ENCODE measurements at regions not wholly inside any gene's neighbourhood (a gene's known extent, or its start where the extent isn't known, plus 50 kb on each side); places are given as distances from the start of the nearest gene placed in this dataset.

- Histone ChIP-seq H3K4me3 (ENCODE audit: control insufficient read depth in 1 of 2, extremely low read depth in 1 of 2, low read length in 1 of 2) (no peak overlapping the region), H3K4me1 (ENCODE audit: control insufficient read depth in 1 of 2, extremely low read depth in 1 of 2, insufficient read depth in 2 of 2, low read length in 2 of 2) (no peaks in the 10 kb centered on the region), H3K9me3 (no peaks in the 10 kb centered on the region), H3K27ac (ENCODE audit: low read length) (no peak overlapping the region), H3K36me3 (ENCODE audit: control insufficient read depth in 2 of 2, extremely low read depth in 1 of 2, insufficient read depth in 1 of 2, low read length in 1 of 2) (no peaks in the 10 kb centered on the region), H3K27me3 (replicated peaks in 1 of 2; ENCODE audit: control insufficient read depth in 2 of 2, extremely low read depth in 1 of 2, insufficient read depth in 2 of 2, low read length in 1 of 2) (no peaks in the 10 kb centered on the region)
- Mint-ChIP-seq H3K4me3 (no peak overlapping the region), H3K4me1 (peaks cover 0 to 5% (median 0%) of the 10 kb centered on the region in 3 donors), H3K27ac (no peak overlapping the region), H3K36me3 (no peaks in the 10 kb centered on the region), H3K9me3 (no peaks in the 10 kb centered on the region), H3K27me3 (no peaks in the 10 kb centered on the region)
- ATAC-seq (replicated peaks in 1 of 4) (no peak), DNase-seq (no peak)
- POLR2A ChIA-PET = no interaction called here
- CTCF ChIA-PET = no interaction called here
- WGBS (ENCODE audit: insufficient coverage) = 100% methylated on average over 1 of the region's 6 CpGs
Measured at GRCh38 chr6:11912420-11912819, 99.7 kb upstream of the HIVEP1 start.

GRCh38 chr6:11911538-11911937 lies 100.6 kb upstream of the HIVEP1 start:
- no peaks in the 10 kb centered on the region for H3K9me3 ChIP-seq
- ChIA-PET POLR2A (no interaction called here), CTCF (interaction anchor here (0.5 to 0.7 kb wide), 3 partner anchors 103 to 959 kb away, joined by 3 to 4 read pairs (median 3); no protein-coding TSS in a partner anchor)
- H3K36me3 ChIP-seq (ENCODE audit: control insufficient read depth in 2 of 2, extremely low read depth in 1 of 2, insufficient read depth in 1 of 2, low read length in 1 of 2) = no peaks in the 10 kb centered on the region
- H3K4me3 ChIP-seq (ENCODE audit: control insufficient read depth in 1 of 2, extremely low read depth in 1 of 2, low read length in 1 of 2) = no peak overlapping the region
- H3K4me3 Mint-ChIP-seq = no peak overlapping the region
- H3K4me1 ChIP-seq (ENCODE audit: control insufficient read depth in 1 of 2, extremely low read depth in 1 of 2, insufficient read depth in 2 of 2, low read length in 2 of 2) = no peaks in the 10 kb centered on the region
- H3K27ac ChIP-seq (ENCODE audit: low read length) = no peak overlapping the region
- DNase-seq (no peak), ATAC-seq (replicated peaks in 1 of 4) (no peak)
- no CpG with 5 or more reads among the region's 1 CpG for WGBS (ENCODE audit: insufficient coverage)
- H3K27me3 ChIP-seq (replicated peaks in 1 of 2; ENCODE audit: control insufficient read depth in 2 of 2, extremely low read depth in 1 of 2, insufficient read depth in 2 of 2, low read length in 1 of 2) = no peaks in the 10 kb centered on the region
- no peaks in the 10 kb centered on the region for H3K27me3 Mint-ChIP-seq
- H3K27ac Mint-ChIP-seq = no peak overlapping the region
- H3K36me3 Mint-ChIP-seq = no peaks in the 10 kb centered on the region
- peaks cover 0 to 5% (median 0%) of the 10 kb centered on the region in 3 donors for H3K4me1 Mint-ChIP-seq
- H3K9me3 Mint-ChIP-seq = no peaks in the 10 kb centered on the region

GRCh38 chr6:11909696-11910132 lies 102.4 kb upstream of the HIVEP1 start:
- peaks cover 0 to 5% (median 0%) of the 10 kb centered on the region in 3 donors for H3K4me1 Mint-ChIP-seq
- DNase-seq (no peak), ATAC-seq (replicated peaks in 1 of 4) (no peak)
- H3K27ac Mint-ChIP-seq = no peak overlapping the region
- Histone ChIP-seq H3K4me1 (ENCODE audit: control insufficient read depth in 1 of 2, extremely low read depth in 1 of 2, insufficient read depth in 2 of 2, low read length in 2 of 2) (no peaks in the 10 kb centered on the region), H3K27me3 (replicated peaks in 1 of 2; ENCODE audit: control insufficient read depth in 2 of 2, extremely low read depth in 1 of 2, insufficient read depth in 2 of 2, low read length in 1 of 2) (no peaks in the 10 kb centered on the region), H3K36me3 (ENCODE audit: control insufficient read depth in 2 of 2, extremely low read depth in 1 of 2, insufficient read depth in 1 of 2, low read length in 1 of 2) (no peaks in the 10 kb centered on the region), H3K4me3 (ENCODE audit: control insufficient read depth in 1 of 2, extremely low read depth in 1 of 2, low read length in 1 of 2) (no peak overlapping the region), H3K9me3 (no peaks in the 10 kb centered on the region), H3K27ac (ENCODE audit: low read length) (no peak overlapping the region)
- H3K4me3 Mint-ChIP-seq = no peak overlapping the region
- ChIA-PET CTCF (no interaction called here), POLR2A (no interaction called here)
- no peaks in the 10 kb centered on the region for H3K27me3 Mint-ChIP-seq
- H3K36me3 Mint-ChIP-seq = no peaks in the 10 kb centered on the region
- no CpG with 5 or more reads among the region's 7 CpGs for WGBS (ENCODE audit: insufficient coverage)
- H3K9me3 Mint-ChIP-seq = no peaks in the 10 kb centered on the region

GRCh38 chr6:11908436-11909105 lies 103.5 kb upstream of the HIVEP1 start:
- no peaks in the 10 kb centered on the region for H3K9me3 ChIP-seq
- H3K27me3 ChIP-seq (replicated peaks in 1 of 2; ENCODE audit: control insufficient read depth in 2 of 2, extremely low read depth in 1 of 2, insufficient read depth in 2 of 2, low read length in 1 of 2) = no peaks in the 10 kb centered on the region
- Mint-ChIP-seq H3K4me3 (no peak overlapping the region), H3K4me1 (peaks cover 0 to 5% (median 0%) of the 10 kb centered on the region in 3 donors), H3K9me3 (no peaks in the 10 kb centered on the region), H3K27ac (no peak overlapping the region), H3K27me3 (no peaks in the 10 kb centered on the region), H3K36me3 (no peaks in the 10 kb centered on the region)
- no peaks in the 10 kb centered on the region for H3K36me3 ChIP-seq (ENCODE audit: control insufficient read depth in 2 of 2, extremely low read depth in 1 of 2, insufficient read depth in 1 of 2, low read length in 1 of 2)
- WGBS (ENCODE audit: insufficient coverage) = 100% methylated on average over 1 of the region's 2 CpGs
- H3K27ac ChIP-seq (ENCODE audit: low read length) = no peak overlapping the region
- DNase-seq (no peak), ATAC-seq (replicated peaks in 1 of 4) (no peak)
- no peak overlapping the region for H3K4me3 ChIP-seq (ENCODE audit: control insufficient read depth in 1 of 2, extremely low read depth in 1 of 2, low read length in 1 of 2)
- POLR2A ChIA-PET = no interaction called here
- no peaks in the 10 kb centered on the region for H3K4me1 ChIP-seq (ENCODE audit: control insufficient read depth in 1 of 2, extremely low read depth in 1 of 2, insufficient read depth in 2 of 2, low read length in 2 of 2)
- CTCF ChIA-PET = no interaction called here

DNA sequence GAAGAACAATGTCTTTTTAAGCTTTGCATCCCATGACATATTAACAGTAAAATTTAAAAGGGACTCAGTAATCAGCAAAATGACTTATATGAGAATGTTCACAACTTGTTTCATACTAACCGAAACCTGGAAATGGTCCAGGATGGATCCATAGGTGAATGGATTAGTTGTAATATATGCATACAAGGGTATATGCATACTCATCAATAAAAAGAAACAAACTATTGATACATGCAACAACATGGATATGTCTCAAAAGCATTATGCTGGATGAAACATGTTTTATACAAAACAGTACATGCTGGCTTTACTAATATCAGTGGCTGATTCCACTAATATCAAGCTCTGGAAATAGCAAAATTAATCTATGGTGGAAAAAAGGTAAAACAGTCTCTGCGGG lies 108.5 kb upstream of the HIVEP1 start:
- Histone ChIP-seq H3K36me3 (ENCODE audit: control insufficient read depth in 2 of 2, extremely low read depth in 1 of 2, insufficient read depth in 1 of 2, low read length in 1 of 2) (no peaks in the 10 kb centered on the region), H3K27me3 (replicated peaks in 1 of 2; ENCODE audit: control insufficient read depth in 2 of 2, extremely low read depth in 1 of 2, insufficient read depth in 2 of 2, low read length in 1 of 2) (no peaks in the 10 kb centered on the region), H3K9me3 (no peaks in the 10 kb centered on the region), H3K4me3 (ENCODE audit: control insufficient read depth in 1 of 2, extremely low read depth in 1 of 2, low read length in 1 of 2) (no peak overlapping the region), H3K27ac (ENCODE audit: low read length) (no peak overlapping the region), H3K4me1 (ENCODE audit: control insufficient read depth in 1 of 2, extremely low read depth in 1 of 2, insufficient read depth in 2 of 2, low read length in 2 of 2) (peaks cover 0 to 12% of the 10 kb centered on the region in 2 experiments)
- no peak for DNase-seq
- Mint-ChIP-seq H3K9me3 (no peaks in the 10 kb centered on the region), H3K4me1 (peaks cover 18 to 26% (median 21%) of the 10 kb centered on the region in 3 donors), H3K4me3 (no peak overlapping the region), H3K27ac (no peak overlapping the region), H3K27me3 (peaks cover 0 to 3% of the 10 kb centered on the region in 2 donors), H3K36me3 (no peaks in the 10 kb centered on the region)
- POLR2A ChIA-PET = no interaction called here
- WGBS (ENCODE audit: insufficient coverage) = no CpG with 5 or more reads among the region's 2 CpGs
- CTCF ChIA-PET = no interaction called here
- no peak for ATAC-seq (replicated peaks in 1 of 4)

GRCh38 chr6:11902527-11902926 lies 109.6 kb upstream of the HIVEP1 start:
- Mint-ChIP-seq H3K4me1 (peaks cover 18 to 26% (median 21%) of the 10 kb centered on the region in 3 donors), H3K4me3 (peak overlapping the region in 1 of 3 donors; percentile 73), H3K36me3 (no peaks in the 10 kb centered on the region), H3K27me3 (peaks cover 0 to 3% of the 10 kb centered on the region in 2 donors), H3K27ac (no peak overlapping the region), H3K9me3 (no peaks in the 10 kb centered on the region)
- Histone ChIP-seq H3K36me3 (ENCODE audit: control insufficient read depth in 2 of 2, extremely low read depth in 1 of 2, insufficient read depth in 1 of 2, low read length in 1 of 2) (no peaks in the 10 kb centered on the region), H3K4me1 (ENCODE audit: control insufficient read depth in 1 of 2, extremely low read depth in 1 of 2, insufficient read depth in 2 of 2, low read length in 2 of 2) (peaks cover 0 to 12% of the 10 kb centered on the region in 2 experiments), H3K27ac (ENCODE audit: low read length) (no peak overlapping the region), H3K9me3 (no peaks in the 10 kb centered on the region), H3K4me3 (ENCODE audit: control insufficient read depth in 1 of 2, extremely low read depth in 1 of 2, low read length in 1 of 2) (no peak overlapping the region), H3K27me3 (replicated peaks in 1 of 2; ENCODE audit: control insufficient read depth in 2 of 2, extremely low read depth in 1 of 2, insufficient read depth in 2 of 2, low read length in 1 of 2) (no peaks in the 10 kb centered on the region)
- DNase-seq = no peak
- ChIA-PET POLR2A (no interaction called here), CTCF (no interaction called here)
- ATAC-seq (replicated peaks in 1 of 4) = no peak
- 100% methylated on average over 1 of the region's 2 CpGs for WGBS (ENCODE audit: insufficient coverage)

Data from T-cell (primary cell).